Nucleus accumbens (tissue), 56 donors: ENCODE measurements at regions not wholly inside any gene's neighbourhood (a gene's known extent, or its start where the extent isn't known, plus 50 kb on each side); places are given as distances from the start of the nearest gene placed in this dataset.

ENCODE experiments used
- DNase-seq, 56 donors: peaks; one replicate each; lab custom pipeline; 2025; lab: John Stamatoyannopoulos, UW

DNA sequence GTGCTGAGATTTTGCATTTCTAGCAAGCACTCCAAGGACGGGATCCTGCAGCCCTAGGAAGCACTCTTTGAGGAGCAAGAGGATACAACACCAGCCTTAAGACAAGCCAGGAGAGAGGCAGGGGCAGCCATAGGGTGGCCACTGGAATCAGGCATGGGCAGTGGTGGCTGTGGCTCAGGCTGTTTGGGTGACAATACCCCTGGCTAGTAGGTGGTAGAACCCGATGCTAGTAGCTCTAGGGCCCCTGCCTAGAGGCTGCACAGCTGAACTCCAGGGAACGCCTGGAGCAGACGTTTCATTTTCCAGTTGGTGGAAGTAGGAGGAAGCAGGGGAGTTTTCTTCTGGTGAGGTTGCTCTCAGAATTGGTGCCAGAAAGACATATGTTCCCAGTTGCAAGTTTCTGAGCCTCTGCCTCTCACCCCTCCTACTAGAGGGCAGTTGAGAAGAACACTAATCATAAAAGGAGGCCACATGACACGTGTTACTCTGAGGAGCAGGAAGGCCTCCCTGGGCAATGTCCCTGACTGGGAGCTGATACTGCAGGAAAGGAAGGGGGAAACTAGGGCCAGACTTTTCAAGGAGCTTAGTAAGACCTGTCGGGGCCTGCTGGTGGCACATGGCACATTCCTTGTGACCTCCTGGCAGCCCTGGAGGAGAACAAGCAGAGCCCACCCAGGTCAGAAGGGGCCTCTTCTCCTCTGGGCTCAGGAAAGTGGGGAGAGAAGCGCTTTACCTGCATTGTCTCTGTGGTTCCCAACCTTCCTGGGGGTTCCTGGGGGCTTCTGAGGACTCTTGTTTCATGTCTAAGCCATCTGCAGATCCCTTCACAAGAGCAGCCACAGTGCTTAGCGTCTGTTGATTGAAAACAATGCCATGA is 56.6 kb upstream of the DRD2 start:
- DNase-seq = no peak

DNA sequence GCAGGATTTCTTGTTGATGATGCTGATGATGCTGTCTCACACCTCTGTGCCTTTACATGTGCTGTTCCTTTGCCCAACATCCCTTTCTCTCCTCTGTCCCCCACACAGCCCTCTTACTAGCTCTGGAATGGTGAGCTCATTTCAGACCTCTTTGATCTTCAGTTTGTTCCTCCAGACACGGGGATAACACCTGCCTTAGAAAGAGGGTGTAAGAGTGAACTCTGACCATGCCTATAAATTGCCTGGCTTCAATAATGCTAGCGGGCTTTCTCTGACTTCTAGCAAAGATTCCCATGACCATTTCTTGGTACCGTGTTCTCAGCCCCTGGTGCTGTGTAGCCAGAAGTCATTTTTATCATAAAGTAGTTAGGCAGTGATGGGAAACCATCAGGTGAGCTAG is 55.9 kb upstream of the DRD2 start:
- DNase-seq = no peak

DNA sequence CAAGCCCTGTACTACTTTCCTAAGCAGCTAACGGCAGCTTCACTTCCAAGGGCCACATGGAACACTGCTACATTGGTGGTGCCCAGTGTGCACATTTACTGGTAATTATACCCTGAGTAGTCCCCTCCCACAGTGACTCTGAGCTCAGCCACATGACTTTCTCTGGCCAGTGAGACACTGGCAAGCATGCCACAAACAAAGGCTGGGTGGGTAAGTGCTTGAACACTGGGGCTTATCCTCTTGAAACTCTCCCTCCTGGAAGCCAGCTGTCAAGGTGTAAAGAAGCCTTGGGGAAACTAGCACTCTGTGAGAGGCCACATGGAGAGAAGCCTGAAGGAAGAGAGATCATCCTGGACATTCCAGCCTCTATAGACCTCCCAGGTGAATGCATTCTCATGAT is 54.4 kb upstream of the DRD2 start:
- DNase-seq = no peak

DNA sequence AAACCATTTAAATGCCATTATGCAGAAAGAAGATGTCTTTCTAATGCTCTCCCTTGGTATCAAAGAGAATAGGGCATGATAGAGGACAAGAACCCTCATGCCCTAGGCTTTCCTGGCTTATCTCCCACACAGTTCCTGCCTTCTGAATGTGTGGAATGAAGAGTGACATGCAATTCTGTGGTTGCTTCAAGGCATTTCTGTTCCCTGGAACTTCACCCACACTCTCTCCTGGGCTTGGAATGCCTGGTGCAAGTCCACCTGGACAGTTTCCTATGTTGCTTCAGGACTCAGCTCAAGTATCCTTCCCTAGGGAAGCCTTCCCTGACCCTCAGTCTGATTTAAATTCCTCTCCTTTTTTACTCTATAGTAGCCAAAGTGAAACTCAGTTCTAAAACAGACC is 53.8 kb upstream of the DRD2 start:
- DNase-seq = no peak

DNA sequence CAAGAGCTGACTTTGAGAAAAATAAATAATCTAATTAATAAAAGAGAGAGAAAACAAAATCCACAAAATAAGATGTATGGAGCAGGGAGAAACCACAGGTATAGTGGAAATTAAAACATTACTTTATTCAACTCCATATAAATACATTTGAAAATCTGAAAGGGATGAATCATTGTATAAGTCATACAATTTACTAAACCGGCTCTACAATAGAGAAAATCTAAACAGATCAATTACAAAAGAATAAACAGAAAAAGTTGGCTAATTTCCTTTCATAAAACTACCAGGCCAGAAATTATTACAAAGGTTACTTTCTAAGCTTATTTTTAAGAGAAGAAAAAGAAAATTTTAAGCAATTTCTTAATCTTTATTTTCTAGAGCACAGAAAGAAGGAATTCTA is 51.3 kb upstream of the DRD2 start:
- no peak for DNase-seq
